Mucosa of descending colon (tissue), 3 donors: ENCODE measurements at regions not wholly inside any gene's neighbourhood (a gene's known extent, or its start where the extent isn't known, plus 50 kb on each side); places are given as distances from the start of the nearest gene placed in this dataset.

Source experiments
- ATAC-seq: fragments of 200-7000 bp; cut with Tn5 transposase; one replicate; pipeline ENCODE4 v1.9.1; 2020; ENCODE audit warnings: mild to moderate bottlenecking, moderate library complexity
- DNase-seq, 3 donors: peaks; one replicate each; pipeline ENCODE4 v3.0.0-alpha.2; 2020
- H3K36me3 ChIP-seq: fragments of 200-600 bp; one replicate; pipeline ENCODE4 v1.8.0; 2021; ENCODE audit warnings: low read depth, mild to moderate bottlenecking
- H3K4me1 ChIP-seq: fragments of 200-600 bp; one replicate; pipeline ENCODE4 v1.8.0; 2021; ENCODE audit warnings: low read depth, mild to moderate bottlenecking
- H3K4me3 ChIP-seq: fragments of 200-600 bp; one replicate; pipeline ENCODE4 v1.8.0; 2021; ENCODE audit warnings: mild to moderate bottlenecking
- H3K9me3 ChIP-seq: fragments of 200-600 bp; one replicate; pipeline ENCODE4 v1.8.0; 2021; ENCODE audit warnings: mild to moderate bottlenecking
- CTCF ChIP-seq: fragments of 200-600 bp; IDR thresholded peaks from one replicate; pipeline ENCODE4 v1.8.0; 2022; ENCODE audit warnings: antibody characterized with exemption, mild to moderate bottlenecking
- intact Hi-C, 2 donors: fragments of 100-400 bp; cut with DNase I in 1 of 2; cut with micrococcal nuclease in 1 of 2; formaldehyde crosslinking; loops; one replicate each; pipeline versions ENCODE4 v1.11.0 to v1.11.1; 2022; cut with DNase I, micrococcal nuclease
- donor health status: DM: no; HTN: no; CAD: no; lungs with moderate emphysema.
- donor health status: DM: no; HTN: no; CAD: no.
- donor health status: DM: no; HTN: yes; CAD: no.

- intact Hi-C loops: no loop called here
- DNase-seq (no peak), ATAC-seq (no peak)
- Histone ChIP-seq H3K4me1 (no peaks in the 10 kb centered on the region), H3K36me3 (no peaks in the 10 kb centered on the region), H3K4me3 (no peak overlapping the region), H3K9me3 (no peaks in the 10 kb centered on the region)
- TF ChIP-seq CTCF: no peak
These were observed 384.0 kb upstream of the DIPK2B start for GRCh38 chrX:45584717-45585116.

- no peak for TF ChIP-seq CTCF
- H3K36me3 ChIP-seq: no peaks in the 10 kb centered on the region
- no peaks in the 10 kb centered on the region for H3K9me3 ChIP-seq
- DNase-seq (peak in 1 of 3 donors; percentile 19), ATAC-seq (no peak)
- H3K4me1 ChIP-seq: no peaks in the 10 kb centered on the region
- no peak overlapping the region for H3K4me3 ChIP-seq
- intact Hi-C loops: no loop called here
These were observed 376.7 kb upstream of the DIPK2B start for GRCh38 chrX:45577361-45577760.

- H3K9me3 ChIP-seq: no peaks in the 10 kb centered on the region
- no peaks in the 10 kb centered on the region for H3K4me1 ChIP-seq
- TF ChIP-seq CTCF: no peak
- ATAC-seq (no peak), DNase-seq (no peak)
- no peak overlapping the region for H3K4me3 ChIP-seq
- intact Hi-C loops: no loop called here
- no peaks in the 10 kb centered on the region for H3K36me3 ChIP-seq
These were observed 370.8 kb upstream of the DIPK2B start for GRCh38 chrX:45571453-45571852.

GRCh38 chrX:45566456-45566855 lies 365.8 kb upstream of the DIPK2B start:
- intact Hi-C loops: no loop called here
- ATAC-seq (no peak), DNase-seq (no peak)
- no peak for TF ChIP-seq CTCF
- no peaks in the 10 kb centered on the region for H3K9me3 ChIP-seq
- H3K4me1 ChIP-seq: no peaks in the 10 kb centered on the region
- H3K4me3 ChIP-seq: no peak overlapping the region
- H3K36me3 ChIP-seq: no peaks in the 10 kb centered on the region

- Histone ChIP-seq H3K4me3 (no peak overlapping the region), H3K4me1 (no peaks in the 10 kb centered on the region)
- ATAC-seq: no peak
These were observed 356.7 kb upstream of the DIPK2B start for GRCh38 chrX:45557387-45557786.

More at GRCh38 chrX:45557387-45557786, 356.7 kb upstream of the DIPK2B start:
- Histone ChIP-seq H3K36me3 (no peaks in the 10 kb centered on the region), H3K9me3 (no peaks in the 10 kb centered on the region)
- intact Hi-C loops: no loop called here
- no peak for DNase-seq
- TF ChIP-seq CTCF: no peak
